Common myeloid progenitor, CD34-positive (primary cell): ENCODE measurements at regions not wholly inside any gene's neighbourhood (a gene's known extent, or its start where the extent isn't known, plus 50 kb on each side); places are given as distances from the start of the nearest gene placed in this dataset.
"Not testable (repeated sequence)": the region's sequence is repeated elsewhere in the genome, so short reads cannot be mapped to it uniquely, and the experiment has no call there.

ENCODE experiments used
- CTCF ChIA-PET: fragments of 350-600 bp; sonication (Branson Sonifier 250); formaldehyde crosslinking; loops from one replicate; lab custom pipeline; 2021; ENCODE audit warnings: antibody characterized with exemption; lab: Charles Lee
- POLR2A ChIA-PET: fragments of 350-600 bp; sonication (Branson Sonifier 250); formaldehyde crosslinking; loops from one replicate; lab custom pipeline; 2021; ENCODE audit warnings: antibody characterized with exemption; lab: Charles Lee
- DNase-seq, 3 donors: peaks; one replicate each; pipeline versions ENCODE4 v3.0.0 to v3.0.0-alpha.2; 2013
- H3K27ac ChIP-seq, 2 experiments: 1 replicate in 1 of 2; 2 replicates in 1 of 2; pipeline ENCODE4 v1.7.0; 2013; ENCODE audit warnings: inconsistent platforms in 2 of 2, low read length in 2 of 2, mild to moderate bottlenecking in 2 of 2, low read depth in 1 of 2, moderate library complexity in 1 of 2; ENCODE audit not compliant: severe bottlenecking in 2 of 2, insufficient read depth in 1 of 2, poor library complexity in 1 of 2
- H3K27me3 ChIP-seq, 5 experiments: replicated peaks in 2 of 5; 1 replicate in 3 of 5; 2 replicates in 2 of 5; pipeline versions ENCODE4 v1.6.1 to v1.7.0; 2013; ENCODE audit warnings: low read length in 4 of 5, mild to moderate bottlenecking in 2 of 5, moderate library complexity in 2 of 5, inconsistent platforms in 1 of 5; ENCODE audit not compliant: insufficient read depth in 5 of 5, control insufficient read depth in 4 of 5
- H3K36me3 ChIP-seq, 4 experiments: 1 replicate in 2 of 4; 2 replicates in 2 of 4; pipeline versions ENCODE4 v1.6.1 to v1.7.0; 2013; ENCODE audit warnings: low read length in 3 of 4, control low read depth in 1 of 4, mild to moderate bottlenecking in 1 of 4; ENCODE audit not compliant: control insufficient read depth in 4 of 4, insufficient read depth in 4 of 4
- H3K4me1 ChIP-seq, 4 experiments: 1 replicate in 3 of 4; 2 replicates in 1 of 4; pipeline versions ENCODE4 v1.6.1 to v1.7.1; 2013; ENCODE audit warnings: low read length in 3 of 4, mild to moderate bottlenecking in 3 of 4, control low read depth in 1 of 4, inconsistent platforms in 1 of 4, moderate library complexity in 1 of 4; ENCODE audit not compliant: control insufficient read depth in 4 of 4, insufficient read depth in 4 of 4; ENCODE audit errors: control extremely low read depth in 1 of 4
- H3K4me3 ChIP-seq, 7 experiments: 1 replicate in 4 of 7; 2 replicates in 3 of 7; pipeline versions ENCODE4 v1.5.1 to v1.7.0; 2013; ENCODE audit warnings: mild to moderate bottlenecking in 7 of 7, low read length in 6 of 7, moderate library complexity in 6 of 7, inconsistent platforms in 2 of 7, low read depth in 2 of 7, control low read depth in 1 of 7; ENCODE audit not compliant: insufficient read depth in 4 of 7, control insufficient read depth in 1 of 7; ENCODE audit errors: extremely low read depth in 1 of 7
- H3K9me3 ChIP-seq, 5 experiments: 1 replicate in 4 of 5; 2 replicates in 1 of 5; pipeline versions ENCODE4 v1.6.1 to v1.7.1; 2013; ENCODE audit warnings: low read length in 4 of 5, mild to moderate bottlenecking in 2 of 5, inconsistent platforms in 1 of 5, low read depth in 1 of 5, moderate library complexity in 1 of 5; ENCODE audit not compliant: control insufficient read depth in 4 of 5, insufficient read depth in 2 of 5; ENCODE audit errors: control extremely low read depth in 1 of 5
- WGBS: methylation state at CpG from one replicate; pipeline ENCODE4 v1.1.5; 2013; ENCODE audit not compliant: insufficient coverage; 5-methylcytosine and 5-hydroxymethylcytosine counted together

- no peaks in the 10 kb centered on the region for H3K36me3 ChIP-seq
- H3K27ac ChIP-seq = no peak overlapping the region
- 100% methylated on average over 1 of the region's 1 CpG for WGBS
- H3K4me3 ChIP-seq = no peak overlapping the region
- ChIA-PET CTCF (no interaction called here), POLR2A (no interaction called here)
- no peaks in the 10 kb centered on the region for H3K4me1 ChIP-seq
- H3K9me3 ChIP-seq = no peaks in the 10 kb centered on the region
- H3K27me3 ChIP-seq = no peaks in the 10 kb centered on the region
- no peak for DNase-seq
Measured at GRCh38 chr13:69618838-69619237, 488.8 kb upstream of the ATXN8OS start.

- Histone ChIP-seq H3K4me1 (no peaks in the 10 kb centered on the region), H3K27ac (no peak overlapping the region), H3K36me3 (no peaks in the 10 kb centered on the region), H3K27me3 (no peaks in the 10 kb centered on the region), H3K9me3 (no peaks in the 10 kb centered on the region), H3K4me3 (no peak overlapping the region)
- ChIA-PET POLR2A (no interaction called here), CTCF (no interaction called here)
- DNase-seq = no peak
- WGBS = 100% methylated on average over 2 of the region's 4 CpGs
Measured at GRCh38 chr13:69618393-69618792, 489.2 kb upstream of the ATXN8OS start.

DNA sequence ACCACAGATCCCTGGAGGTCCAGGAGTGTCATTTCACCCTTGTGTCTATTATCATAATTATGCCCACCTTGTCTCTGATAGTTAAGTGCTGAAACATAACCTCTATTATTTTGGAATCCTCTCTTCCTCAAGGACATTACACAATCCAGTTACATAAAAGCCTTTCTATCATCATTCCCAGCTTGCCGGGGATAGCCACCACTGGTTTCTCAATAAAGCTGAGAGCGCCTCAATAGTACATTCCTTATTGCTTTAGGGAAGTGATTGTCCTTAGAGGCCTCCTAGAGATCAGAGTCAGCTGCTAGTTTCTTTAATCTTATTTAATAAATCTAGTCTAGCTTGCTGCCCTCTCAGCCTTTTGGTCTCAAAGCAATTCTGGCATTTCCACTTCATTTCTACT, 490.0 kb upstream of the ATXN8OS start:
- Histone ChIP-seq H3K36me3 (no peaks in the 10 kb centered on the region), H3K4me3 (no peak overlapping the region), H3K27me3 (no peaks in the 10 kb centered on the region), H3K4me1 (no peaks in the 10 kb centered on the region), H3K27ac (no peak overlapping the region), H3K9me3 (no peaks in the 10 kb centered on the region)
- CTCF ChIA-PET = no interaction called here
- DNase-seq = no peak
- 100% methylated on average over 1 of the region's 2 CpGs for WGBS
- POLR2A ChIA-PET = no interaction called here

DNA sequence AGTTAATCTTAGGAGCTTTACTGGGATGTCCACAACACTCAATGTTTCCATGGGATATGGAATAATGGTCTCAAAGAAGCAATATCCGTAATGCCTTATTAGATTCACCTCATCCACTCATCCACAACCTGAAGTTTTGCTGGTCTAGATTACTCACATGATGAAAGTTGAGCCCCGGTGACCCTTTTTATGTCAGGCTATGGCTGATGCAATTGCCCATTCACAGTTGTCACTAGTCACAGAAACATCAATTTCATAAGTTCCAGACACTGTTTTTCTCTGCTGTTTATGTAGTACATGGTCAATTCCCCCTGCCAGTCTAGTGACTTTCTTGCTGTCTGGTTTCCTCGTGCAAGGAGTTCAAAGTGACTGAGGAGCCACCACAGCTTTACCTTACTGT, 491.2 kb upstream of the ATXN8OS start:
- DNase-seq = no peak
- H3K27ac ChIP-seq = no peak overlapping the region
- no peaks in the 10 kb centered on the region for H3K4me1 ChIP-seq
- ChIA-PET CTCF (no interaction called here), POLR2A (no interaction called here)
- no peaks in the 10 kb centered on the region for H3K36me3 ChIP-seq
- WGBS = 94% methylated on average over 3 of the region's 3 CpGs
- no peak overlapping the region for H3K4me3 ChIP-seq
- no peaks in the 10 kb centered on the region for H3K27me3 ChIP-seq
- no peaks in the 10 kb centered on the region for H3K9me3 ChIP-seq

DNA sequence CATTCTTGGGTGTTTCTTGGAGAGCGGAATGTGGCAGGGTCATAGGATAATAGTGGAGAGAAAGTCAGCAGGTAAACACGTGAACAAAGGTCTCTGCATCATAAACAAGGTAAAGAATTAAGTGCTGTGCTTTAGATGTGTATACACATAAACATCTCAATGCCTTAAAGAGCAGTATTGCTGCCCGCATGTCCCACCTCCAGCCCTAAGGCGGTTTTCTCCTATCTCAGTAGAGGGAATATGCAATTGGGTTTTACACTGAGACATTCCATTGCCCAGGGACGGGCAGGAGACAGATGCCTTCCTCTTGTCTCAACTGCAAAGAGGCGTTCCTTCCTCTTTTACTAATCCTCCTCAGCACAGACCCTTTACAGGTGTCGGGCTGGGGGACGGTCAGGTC, 492.6 kb upstream of the ATXN8OS start:
- H3K27ac ChIP-seq, H3K36me3 ChIP-seq, H3K27me3 ChIP-seq, CTCF ChIA-PET, POLR2A ChIA-PET, DNase-seq, H3K4me1 ChIP-seq, H3K4me3 ChIP-seq, H3K9me3 ChIP-seq: not testable (repeated sequence)
- WGBS = 80% methylated on average over 1 of the region's 8 CpGs

DNA sequence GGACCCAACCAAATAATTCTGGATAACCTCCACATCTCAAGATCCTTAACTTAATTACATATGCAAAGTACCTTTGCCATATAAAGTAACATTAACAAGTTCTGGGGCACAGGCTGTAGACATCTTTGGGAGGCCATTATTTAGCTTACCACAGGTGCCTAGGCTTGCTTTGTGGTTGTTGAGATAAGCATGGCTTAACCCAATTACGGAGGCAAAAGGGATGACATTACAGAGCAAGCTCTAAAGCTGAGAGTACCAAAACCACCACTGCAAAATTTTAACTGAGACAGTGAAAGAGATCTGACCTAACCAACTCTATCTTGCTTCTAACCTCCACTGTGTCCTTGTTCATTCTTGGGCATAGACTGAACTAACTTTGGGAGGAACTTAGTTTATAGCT, 502.9 kb upstream of the ATXN8OS start:
- Histone ChIP-seq H3K4me3 (no peak overlapping the region), H3K36me3 (no peaks in the 10 kb centered on the region), H3K9me3 (peaks cover 0 to 2% (median 0%) of the 10 kb centered on the region in 5 experiments), H3K4me1 (no peaks in the 10 kb centered on the region), H3K27me3 (no peaks in the 10 kb centered on the region), H3K27ac (no peak overlapping the region)
- 100% methylated on average over 1 of the region's 1 CpG for WGBS
- CTCF ChIA-PET = interaction anchor here (1.3 kb wide), 1 partner anchor 21 kb away, joined by 3 read pairs; no protein-coding TSS in a partner anchor
- POLR2A ChIA-PET = no interaction called here
- no peak for DNase-seq

GRCh38 chr13:69603144-69603853, 504.3 kb upstream of the ATXN8OS start:
- CTCF ChIA-PET = no interaction called here
- POLR2A ChIA-PET = no interaction called here
- 74% methylated on average over 3 of the region's 3 CpGs for whole genome bisulfite sequencing
- Histone ChIP-seq H3K27me3 (no peaks in the 10 kb centered on the region), H3K9me3 (peaks cover 0 to 2% (median 0%) of the 10 kb centered on the region in 5 experiments), H3K36me3 (no peaks in the 10 kb centered on the region), H3K4me1 (no peaks in the 10 kb centered on the region), H3K4me3 (no peak overlapping the region), H3K27ac (no peak overlapping the region)
- no peak for DNase-seq
